Tibial artery (tissue), 4 donors: ENCODE measurements at regions not wholly inside any gene's neighbourhood (a gene's known extent, or its start where the extent isn't known, plus 50 kb on each side); places are given as distances from the start of the nearest gene placed in this dataset.

Source experiments
- DNase-seq, 2 donors: peaks; one replicate each; pipeline ENCODE4 v3.0.0-alpha.2; 2019
- H3K27ac ChIP-seq, 2 donors: fragments of 200-600 bp; sonication (generic) in 1 of 2; 1 replicate in 1 of 2; 2 replicates in 1 of 2; pipeline ENCODE4 v1.5.1; 2018 to 2019; ENCODE audit warnings: mild to moderate bottlenecking in 1 of 2
- H3K27me3 ChIP-seq, 2 donors: fragments of 200-600 bp; sonication (generic) in 1 of 2; one replicate each; pipeline versions ENCODE4 v1.5.1 to v1.6.0; 2016 to 2019
- H3K36me3 ChIP-seq, 3 donors: fragments of 200-600 bp; sonication (generic) in 2 of 3; one replicate each; pipeline ENCODE4 v1.5.1; 2016 to 2019; ENCODE audit warnings: mild to moderate bottlenecking in 2 of 3
- H3K4me1 ChIP-seq, 4 donors: fragments of 200-600 bp; sonication (generic) in 2 of 4; 1 replicate in 3 of 4; 2 replicates in 1 of 4; pipeline ENCODE4 v1.5.1; 2016 to 2019
- H3K4me3 ChIP-seq, 2 donors: fragments of 200-600 bp; sonication (generic) in 1 of 2; 1 replicate in 1 of 2; 2 replicates in 1 of 2; pipeline ENCODE4 v1.5.1; 2018 to 2019; ENCODE audit warnings: mild to moderate bottlenecking in 2 of 2
- H3K9me3 ChIP-seq, 3 donors: fragments of 200-600 bp; sonication (generic) in 1 of 3; one replicate each; pipeline ENCODE4 v1.5.1; 2016 to 2019
- intact Hi-C: fragments of 100-400 bp; cut with DNase I; formaldehyde crosslinking; loops from one replicate; pipeline ENCODE4 v1.15.0; 2023; ENCODE audit warnings: low total_unique reads
- TF ChIP-seq, protein P1 (sequence below), 2 experiments: fragments of 200-600 bp in 1 of 2; fragments of 450-650 bp in 1 of 2; IDR thresholded peaks; one replicate each; pipeline ENCODE4 v1.5.1; 2017 to 2019; ENCODE audit warnings: antibody characterized with exemption in 2 of 2, mild to moderate bottlenecking in 1 of 2, moderate library complexity in 1 of 2

- Histone ChIP-seq H3K4me3 (no peak overlapping the region), H3K36me3 (no peaks in the 10 kb centered on the region), H3K27ac (no peak overlapping the region), H3K9me3 (no peaks in the 10 kb centered on the region), H3K4me1 (no peaks in the 10 kb centered on the region), H3K27me3 (no peaks in the 10 kb centered on the region)
- intact Hi-C loops, result no loop called here
- TF ChIP-seq, protein P1, sequence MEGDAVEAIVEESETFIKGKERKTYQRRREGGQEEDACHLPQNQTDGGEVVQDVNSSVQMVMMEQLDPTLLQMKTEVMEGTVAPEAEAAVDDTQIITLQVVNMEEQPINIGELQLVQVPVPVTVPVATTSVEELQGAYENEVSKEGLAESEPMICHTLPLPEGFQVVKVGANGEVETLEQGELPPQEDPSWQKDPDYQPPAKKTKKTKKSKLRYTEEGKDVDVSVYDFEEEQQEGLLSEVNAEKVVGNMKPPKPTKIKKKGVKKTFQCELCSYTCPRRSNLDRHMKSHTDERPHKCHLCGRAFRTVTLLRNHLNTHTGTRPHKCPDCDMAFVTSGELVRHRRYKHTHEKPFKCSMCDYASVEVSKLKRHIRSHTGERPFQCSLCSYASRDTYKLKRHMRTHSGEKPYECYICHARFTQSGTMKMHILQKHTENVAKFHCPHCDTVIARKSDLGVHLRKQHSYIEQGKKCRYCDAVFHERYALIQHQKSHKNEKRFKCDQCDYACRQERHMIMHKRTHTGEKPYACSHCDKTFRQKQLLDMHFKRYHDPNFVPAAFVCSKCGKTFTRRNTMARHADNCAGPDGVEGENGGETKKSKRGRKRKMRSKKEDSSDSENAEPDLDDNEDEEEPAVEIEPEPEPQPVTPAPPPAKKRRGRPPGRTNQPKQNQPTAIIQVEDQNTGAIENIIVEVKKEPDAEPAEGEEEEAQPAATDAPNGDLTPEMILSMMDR (IDR thresholded peaks at IDR 0.05), result no peak
- no peak for DNase-seq
Observed at GRCh38 chr2:49804111-49804510, 649.8 kb upstream of the FSHR start.

GRCh38 chr2:49801898-49802450 lies 647.7 kb upstream of the FSHR start:
- no peaks in the 10 kb centered on the region for H3K4me1 ChIP-seq
- no peak overlapping the region for H3K4me3 ChIP-seq
- intact Hi-C loops, result no loop called here
- H3K27ac ChIP-seq, result no peak overlapping the region
- no peak for DNase-seq
- TF ChIP-seq, protein P1 (IDR thresholded peaks at IDR 0.05), result no peak
- H3K36me3 ChIP-seq, result no peaks in the 10 kb centered on the region
- H3K27me3 ChIP-seq, result no peaks in the 10 kb centered on the region
- H3K9me3 ChIP-seq, result no peaks in the 10 kb centered on the region

DNA sequence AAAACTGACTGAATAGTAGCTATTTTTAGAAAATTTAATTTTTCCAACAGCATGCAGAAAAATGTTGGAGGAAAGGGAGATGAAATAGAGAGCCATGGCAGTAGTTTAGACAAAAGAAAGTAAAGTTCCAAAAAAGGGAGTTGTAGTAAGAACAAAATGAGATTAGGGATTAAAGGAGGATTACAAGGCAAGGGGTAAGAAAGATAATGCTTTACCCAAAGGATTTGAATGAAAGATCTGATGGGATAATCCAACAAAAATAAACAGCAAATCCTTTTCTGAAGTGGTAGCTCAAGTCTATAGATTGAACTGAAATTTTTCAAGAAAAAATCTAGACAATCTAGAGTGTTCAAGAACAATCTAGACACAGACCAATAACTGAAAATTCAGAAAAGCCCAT lies 644.3 kb upstream of the FSHR start:
- DNase-seq, result no peak
- no peaks in the 10 kb centered on the region for H3K36me3 ChIP-seq
- TF ChIP-seq, protein P1 (IDR thresholded peaks at IDR 0.05), result no peak
- H3K4me3 ChIP-seq, result no peak overlapping the region
- intact Hi-C loops, result no loop called here
- no peak overlapping the region for H3K27ac ChIP-seq
- no peaks in the 10 kb centered on the region for H3K9me3 ChIP-seq
- H3K4me1 ChIP-seq, result no peaks in the 10 kb centered on the region
- no peaks in the 10 kb centered on the region for H3K27me3 ChIP-seq

- Histone ChIP-seq H3K36me3 (no peaks in the 10 kb centered on the region), H3K4me3 (no peak overlapping the region), H3K9me3 (no peaks in the 10 kb centered on the region), H3K4me1 (no peaks in the 10 kb centered on the region), H3K27ac (no peak overlapping the region), H3K27me3 (no peaks in the 10 kb centered on the region)
- DNase-seq, result no peak
- TF ChIP-seq, protein P1 (IDR thresholded peaks at IDR 0.05), result no peak
- intact Hi-C loops, result no loop called here
Observed at GRCh38 chr2:49796266-49796665, 642.0 kb upstream of the FSHR start.

GRCh38 chr2:49794396-49794795 lies 640.1 kb upstream of the FSHR start:
- intact Hi-C loops, result no loop called here
- no peaks in the 10 kb centered on the region for H3K9me3 ChIP-seq
- TF ChIP-seq, protein P1 (IDR thresholded peaks at IDR 0.05), result no peak

GRCh38 chr2:49788300-49788699 lies 634.0 kb upstream of the FSHR start:
- Histone ChIP-seq H3K27ac (no peak overlapping the region), H3K4me1 (no peaks in the 10 kb centered on the region), H3K9me3 (no peaks in the 10 kb centered on the region), H3K36me3 (no peaks in the 10 kb centered on the region), H3K27me3 (no peaks in the 10 kb centered on the region), H3K4me3 (no peak overlapping the region)
- DNase-seq, result no peak
- TF ChIP-seq, protein P1 (IDR thresholded peaks at IDR 0.05), result no peak
- intact Hi-C loops, result no loop called here

More at GRCh38 chr2:49794396-49794795, 640.1 kb upstream of the FSHR start:
- no peak overlapping the region for H3K4me3 ChIP-seq
- H3K4me1 ChIP-seq, result no peaks in the 10 kb centered on the region
- H3K27ac ChIP-seq, result no peak overlapping the region
- no peaks in the 10 kb centered on the region for H3K36me3 ChIP-seq
- no peak for DNase-seq
- H3K27me3 ChIP-seq, result no peaks in the 10 kb centered on the region
